Hepatocyte (in vitro differentiated cells): ENCODE measurements at regions not wholly inside any gene's neighbourhood (a gene's known extent, or its start where the extent isn't known, plus 50 kb on each side); places are given as distances from the start of the nearest gene placed in this dataset.

Experiments
- DNase-seq: peaks from one replicate; pipeline ENCODE4 v3.0.0-alpha.2; 2016; ENCODE audit warnings: low spot score
- H2AFZ ChIP-seq: fragments of 200-600 bp; sonication (generic); 2 replicates; pipeline ENCODE4 v1.6.0; 2016; ENCODE audit warnings: antibody characterized with exemption, mild to moderate bottlenecking
- H3K27ac ChIP-seq: fragments of 200-600 bp; sonication (generic); 2 replicates; pipeline ENCODE4 v1.5.1; 2016; ENCODE audit warnings: mild to moderate bottlenecking
- H3K27me3 ChIP-seq: fragments of 200-600 bp; sonication (generic); 2 replicates; pipeline ENCODE4 v1.6.1; 2016
- H3K36me3 ChIP-seq: fragments of 200-600 bp; sonication (generic); replicated peaks from 2 replicates; pipeline ENCODE4 v1.5.1; 2016; ENCODE audit warnings: low read depth; ENCODE audit not compliant: insufficient read depth
- H3K4me1 ChIP-seq: fragments of 200-600 bp; sonication (generic); 2 replicates; pipeline ENCODE4 v1.5.1; 2016; ENCODE audit warnings: mild to moderate bottlenecking, moderate library complexity; ENCODE audit not compliant: insufficient read depth
- H3K4me2 ChIP-seq: fragments of 200-600 bp; sonication (generic); 2 replicates; pipeline ENCODE4 v1.6.0; 2016
- H3K4me3 ChIP-seq: fragments of 200-600 bp; sonication (generic); 2 replicates; pipeline ENCODE4 v1.5.1; 2016; ENCODE audit warnings: mild to moderate bottlenecking
- H3K79me2 ChIP-seq: fragments of 200-600 bp; sonication (generic); 2 replicates; pipeline ENCODE4 v1.6.0; 2017; ENCODE audit warnings: mild to moderate bottlenecking
- H3K9me2 ChIP-seq: fragments of 200-600 bp; sonication (generic); replicated peaks from 2 replicates; pipeline ENCODE4 v1.6.0; 2017; ENCODE audit warnings: mild to moderate bottlenecking; ENCODE audit not compliant: insufficient read depth
- H3K9me3 ChIP-seq: fragments of 200-600 bp; sonication (generic); 2 replicates; pipeline ENCODE4 v1.5.1; 2016; ENCODE audit warnings: low read depth, mild to moderate bottlenecking
- H4K20me1 ChIP-seq: fragments of 200-600 bp; sonication (generic); 2 replicates; pipeline ENCODE4 v1.6.0; 2016; ENCODE audit warnings: mild to moderate bottlenecking; ENCODE audit not compliant: insufficient read depth, poor library complexity, severe bottlenecking
- EZH2 ChIP-seq: fragments of 200-600 bp; sonication (generic); IDR thresholded peaks from 2 replicates; pipeline ENCODE4 v1.6.1; 2016; ENCODE audit warnings: antibody characterized with exemption, mild to moderate bottlenecking, borderline replicate concordance
- EZH2phosphoT487 ChIP-seq: fragments of 200-600 bp; sonication (generic); IDR thresholded peaks from one replicate; pipeline ENCODE4 v1.6.1; 2018; ENCODE audit warnings: antibody characterized with exemption, mild to moderate bottlenecking, low read depth, moderate library complexity; ENCODE audit not compliant: unreplicated experiment, severe bottlenecking
- WGBS: methylation state at CpG from one replicate; pipeline ENCODE4 v1.1.6; 2016; ENCODE audit warnings: low lambda C conversion rate; ENCODE audit errors: missing lambda C conversion rate; 5-methylcytosine and 5-hydroxymethylcytosine counted together
- TF ChIP-seq, protein P1 (sequence below): fragments of 200-600 bp; sonication (generic); IDR thresholded peaks from 2 replicates; pipeline ENCODE4 v1.5.1; 2016; ENCODE audit warnings: antibody characterized with exemption, mild to moderate bottlenecking; ENCODE audit not compliant: poor library complexity

- Histone ChIP-seq H3K79me2 (no peaks in the 10 kb centered on the region), H2AFZ (no peak overlapping the region), H3K4me2 (no peak overlapping the region), H4K20me1 (no peaks in the 10 kb centered on the region), H3K4me1 (peaks cover 24% of the 10 kb centered on the region), H3K4me3 (no peak overlapping the region), H3K27ac (no peak overlapping the region), H3K36me3 (no peaks in the 10 kb centered on the region), H3K9me3 (no peaks in the 10 kb centered on the region), H3K9me2 (no peaks in the 10 kb centered on the region), H3K27me3 (no peaks in the 10 kb centered on the region)
- no peak for TF ChIP-seq EZH2
- no peak for TF ChIP-seq EZH2phosphoT487
- TF ChIP-seq, protein P1, sequence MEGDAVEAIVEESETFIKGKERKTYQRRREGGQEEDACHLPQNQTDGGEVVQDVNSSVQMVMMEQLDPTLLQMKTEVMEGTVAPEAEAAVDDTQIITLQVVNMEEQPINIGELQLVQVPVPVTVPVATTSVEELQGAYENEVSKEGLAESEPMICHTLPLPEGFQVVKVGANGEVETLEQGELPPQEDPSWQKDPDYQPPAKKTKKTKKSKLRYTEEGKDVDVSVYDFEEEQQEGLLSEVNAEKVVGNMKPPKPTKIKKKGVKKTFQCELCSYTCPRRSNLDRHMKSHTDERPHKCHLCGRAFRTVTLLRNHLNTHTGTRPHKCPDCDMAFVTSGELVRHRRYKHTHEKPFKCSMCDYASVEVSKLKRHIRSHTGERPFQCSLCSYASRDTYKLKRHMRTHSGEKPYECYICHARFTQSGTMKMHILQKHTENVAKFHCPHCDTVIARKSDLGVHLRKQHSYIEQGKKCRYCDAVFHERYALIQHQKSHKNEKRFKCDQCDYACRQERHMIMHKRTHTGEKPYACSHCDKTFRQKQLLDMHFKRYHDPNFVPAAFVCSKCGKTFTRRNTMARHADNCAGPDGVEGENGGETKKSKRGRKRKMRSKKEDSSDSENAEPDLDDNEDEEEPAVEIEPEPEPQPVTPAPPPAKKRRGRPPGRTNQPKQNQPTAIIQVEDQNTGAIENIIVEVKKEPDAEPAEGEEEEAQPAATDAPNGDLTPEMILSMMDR = no peak
- DNase-seq = no peak
- 82% methylated on average over 3 of the region's 3 CpGs for WGBS
These were observed 323.5 kb downstream of the PTTG2 start for GRCh38 chr4:38283724-38284123.

GRCh38 chr4:38284294-38285030 is 324.3 kb downstream of the PTTG2 start:
- peaks cover 18% of the 10 kb centered on the region for H3K4me1 ChIP-seq
- no peak for DNase-seq
- 65% methylated on average over 2 of the region's 2 CpGs for WGBS
- no peaks in the 10 kb centered on the region for H3K9me3 ChIP-seq
- H3K27ac ChIP-seq = no peak overlapping the region
- H3K4me2 ChIP-seq = no peak overlapping the region
- H2AFZ ChIP-seq = no peak overlapping the region
- H3K4me3 ChIP-seq = no peak overlapping the region
- H4K20me1 ChIP-seq = no peaks in the 10 kb centered on the region
- H3K36me3 ChIP-seq = no peaks in the 10 kb centered on the region
- TF ChIP-seq, protein P1 = no peak
- no peak for TF ChIP-seq EZH2
- no peak for TF ChIP-seq EZH2phosphoT487
- no peaks in the 10 kb centered on the region for H3K27me3 ChIP-seq
- no peaks in the 10 kb centered on the region for H3K9me2 ChIP-seq
- H3K79me2 ChIP-seq = no peaks in the 10 kb centered on the region

GRCh38 chr4:38287101-38287851 is 327.1 kb downstream of the PTTG2 start:
- H3K9me2 ChIP-seq = no peaks in the 10 kb centered on the region
- H3K27ac ChIP-seq = no peak overlapping the region
- H3K79me2 ChIP-seq = no peaks in the 10 kb centered on the region
- DNase-seq = no peak
- no peak for TF ChIP-seq EZH2phosphoT487
- TF ChIP-seq, protein P1 = no peak
- no peak for TF ChIP-seq EZH2
- H3K9me3 ChIP-seq = no peaks in the 10 kb centered on the region
- no peaks in the 10 kb centered on the region for H4K20me1 ChIP-seq
- no peak overlapping the region for H2AFZ ChIP-seq
- no peaks in the 10 kb centered on the region for H3K36me3 ChIP-seq
- WGBS = 65% methylated on average over 10 of the region's 10 CpGs
- H3K27me3 ChIP-seq = no peaks in the 10 kb centered on the region
- no peaks in the 10 kb centered on the region for H3K4me1 ChIP-seq
- H3K4me3 ChIP-seq = no peak overlapping the region
- H3K4me2 ChIP-seq = no peak overlapping the region
